IMR-90 (cell line): ENCODE measurements at regions not wholly inside any gene's neighbourhood (a gene's known extent, or its start where the extent isn't known, plus 50 kb on each side); places are given as distances from the start of the nearest gene placed in this dataset.
A peak's percentile ranks its signal among the peaks of the same experiment; 100 is the strongest.

Experiments used
- ATAC-seq: fragments of 200-7000 bp; cut with Tn5 transposase; 2 replicates; pipeline ENCODE4 v1.9.1; 2020; ENCODE audit warnings: low read depth, mild to moderate bottlenecking, moderate library complexity
- BruUV-seq: library from RNA; stranded (reverse); fragments of 400-500 nt; replicated peaks from 2 replicates; lab custom pipeline; 2021; lab: Mats Ljungman, UMichigan
- CTCF ChIA-PET: fragments of 300-600 bp; formaldehyde crosslinking; extraction: SDS; loops from one replicate; lab custom pipeline; 2021; ENCODE audit warnings: antibody characterized with exemption; lab: Yijun Ruan, JAX
- POLR2A ChIA-PET: fragments of 300-600 bp; sonication (Branson Sonifier 250); formaldehyde crosslinking; loops from one replicate; lab custom pipeline; 2022; ENCODE audit warnings: antibody characterized with exemption; ENCODE audit not compliant: unreplicated experiment; lab: Charles Lee
- DNase-seq: peaks from one replicate; pipeline ENCODE4 v3.0.0; 2013
- H2AFZ ChIP-seq: replicated peaks from 2 replicates; pipeline ENCODE3; 2013; ENCODE audit warnings: low read length, mild to moderate bottlenecking; ENCODE audit not compliant: poor library complexity
- H2AK5ac ChIP-seq: 2 replicates; pipeline ENCODE4 v1.6.1; 2013; ENCODE audit warnings: low read depth, low read length, inconsistent platforms
- H2AK9ac ChIP-seq: replicated peaks from 2 replicates; pipeline ENCODE3; 2013; ENCODE audit warnings: mild to moderate bottlenecking, low read depth, low read length, moderate library complexity; ENCODE audit not compliant: poor library complexity
- H2BK120ac ChIP-seq: 2 replicates; pipeline ENCODE4 v1.6.1; 2013; ENCODE audit warnings: low read depth, low read length, inconsistent platforms
- H2BK15ac ChIP-seq: 3 replicates; pipeline ENCODE4 v1.6.1; 2013; ENCODE audit warnings: low read depth, low read length, inconsistent platforms
- H2BK20ac ChIP-seq: 2 replicates; pipeline ENCODE4 v1.6.1; 2013; ENCODE audit warnings: low read depth, mild to moderate bottlenecking, inconsistent platforms, low read length, moderate library complexity
- H2BK5ac ChIP-seq: 2 replicates; pipeline ENCODE4 v1.6.1; 2013; ENCODE audit warnings: mild to moderate bottlenecking, low read depth, low read length, inconsistent platforms; ENCODE audit not compliant: poor library complexity, severe bottlenecking
- H3K14ac ChIP-seq: replicated peaks from 2 replicates; pipeline ENCODE4 v1.6.1; 2013; ENCODE audit warnings: low read depth, low read length, inconsistent platforms
- H3K18ac ChIP-seq: 2 replicates; pipeline ENCODE4 v1.6.1; 2013; ENCODE audit warnings: low read depth, low read length, control low read depth
- H3K23ac ChIP-seq: 2 replicates; pipeline ENCODE4 v1.6.1; 2013; ENCODE audit warnings: low read depth, low read length, inconsistent platforms
- H3K27ac ChIP-seq: 2 replicates; pipeline ENCODE4 v1.5.1; 2013; ENCODE audit warnings: mild to moderate bottlenecking, control low read depth, low read length; ENCODE audit not compliant: insufficient read depth
- H3K27me3 ChIP-seq: 2 replicates; pipeline ENCODE4 v1.6.1; 2013; ENCODE audit warnings: low read length; ENCODE audit not compliant: control insufficient read depth, insufficient read depth
- H3K36me3 ChIP-seq: 2 replicates; pipeline ENCODE4 v1.6.1; 2013; ENCODE audit warnings: low read length, mixed read lengths; ENCODE audit not compliant: control insufficient read depth, insufficient read depth
- H3K4ac ChIP-seq: 2 replicates; pipeline ENCODE4 v1.6.1; 2013; ENCODE audit warnings: low read depth, low read length, inconsistent platforms
- H3K4me1 ChIP-seq: 2 replicates; pipeline ENCODE4 v1.6.1; 2013; ENCODE audit warnings: low read length, mixed read lengths; ENCODE audit not compliant: control insufficient read depth, insufficient read depth
- H3K4me2 ChIP-seq: 2 replicates; pipeline ENCODE4 v1.6.1; 2013; ENCODE audit warnings: low read depth, mild to moderate bottlenecking, control low read depth, low read length, moderate library complexity
- H3K4me3 ChIP-seq: 2 replicates; pipeline ENCODE4 v1.5.1; 2013; ENCODE audit warnings: low read depth, mild to moderate bottlenecking, control low read depth, low read length, moderate library complexity; ENCODE audit not compliant: insufficient read depth
- H3K56ac ChIP-seq: 2 replicates; pipeline ENCODE4 v1.6.1; 2013; ENCODE audit warnings: low read length, inconsistent platforms; ENCODE audit not compliant: insufficient read depth; ENCODE audit errors: extremely low read depth
- H3K79me1 ChIP-seq, 2 experiments: 2 replicates each; pipeline ENCODE4 v1.6.1; 2013; ENCODE audit warnings: low read length in 2 of 2, inconsistent platforms in 1 of 2, low read depth in 1 of 2
- H3K9ac ChIP-seq: 2 replicates; pipeline ENCODE4 v1.6.1; 2013; ENCODE audit warnings: low read depth, low read length, control low read depth
- H3K9me1 ChIP-seq: 2 replicates; pipeline ENCODE4 v1.6.1; 2013; ENCODE audit warnings: low read length, inconsistent platforms; ENCODE audit not compliant: insufficient read depth
- H3K9me3 ChIP-seq: 2 replicates; pipeline ENCODE4 v1.6.1; 2013; ENCODE audit warnings: low read length; ENCODE audit not compliant: control insufficient read depth, insufficient read depth
- H4K20me1 ChIP-seq: 2 replicates; pipeline ENCODE4 v1.6.1; 2013; ENCODE audit warnings: low read length, inconsistent platforms; ENCODE audit not compliant: insufficient read depth
- H4K5ac ChIP-seq: 2 replicates; pipeline ENCODE4 v1.6.1; 2013; ENCODE audit warnings: mild to moderate bottlenecking, low read depth, low read length, control low read depth
- H4K8ac ChIP-seq, 2 experiments: 2 replicates each; pipeline ENCODE4 v1.6.1; 2013; ENCODE audit warnings: low read depth in 2 of 2, low read length in 2 of 2, control low read depth in 1 of 2, inconsistent platforms in 1 of 2
- H4K91ac ChIP-seq: 2 replicates; pipeline ENCODE4 v1.6.1; 2013; ENCODE audit warnings: low read depth, low read length, inconsistent platforms; ENCODE audit not compliant: insufficient read depth
- CEBPB ChIP-seq: IDR thresholded peaks from 2 replicates; pipeline ENCODE4 v1.6.1; 2012; ENCODE audit warnings: low read depth, low read length, improper control_type of control experiment
- CHD1 ChIP-seq: IDR thresholded peaks from 2 replicates; pipeline ENCODE4 v1.6.1; 2012; ENCODE audit warnings: low read depth, low read length, improper control_type of control experiment
- FOS ChIP-seq: fragments of 150-350 bp; IDR thresholded peaks from 2 replicates; pipeline ENCODE4 v1.6.1; 2016; ENCODE audit warnings: low read depth, low read length
- MAZ ChIP-seq: IDR thresholded peaks from 2 replicates; pipeline ENCODE4 v1.6.1; 2012; ENCODE audit warnings: low read depth, mild to moderate bottlenecking, low read length, improper control_type of control experiment, moderate library complexity, borderline replicate concordance
- MXI1 ChIP-seq: IDR thresholded peaks from 2 replicates; pipeline ENCODE4 v1.6.1; 2012; ENCODE audit warnings: low read depth, mild to moderate bottlenecking, low read length, moderate library complexity, borderline replicate concordance
- POLR2A ChIP-seq: IDR thresholded peaks from 2 replicates; pipeline ENCODE4 v1.6.1; 2012; ENCODE audit warnings: mild to moderate bottlenecking, low read depth, low read length
- RAD21 ChIP-seq: IDR thresholded peaks from 2 replicates; pipeline ENCODE4 v1.6.1; 2012; ENCODE audit warnings: low read length, improper control_type of control experiment
- RCOR1 ChIP-seq: IDR thresholded peaks from 2 replicates; pipeline ENCODE4 v1.6.1; 2012; ENCODE audit warnings: mild to moderate bottlenecking, low read length, improper control_type of control experiment; ENCODE audit not compliant: insufficient replicate concordance
- RFX5 ChIP-seq: IDR thresholded peaks from 2 replicates; pipeline ENCODE4 v1.8.0; 2012; ENCODE audit warnings: low read depth, mild to moderate bottlenecking, low read length, moderate library complexity
- SMC3 ChIP-seq: fragments of 150-350 bp; IDR thresholded peaks from 2 replicates; pipeline ENCODE4 v1.6.1; 2016; ENCODE audit warnings: low read depth, mild to moderate bottlenecking, antibody characterized with exemption, low read length, moderate library complexity
- WGBS, 2 experiments: methylation state at CpG; one replicate each; pipeline versions ENCODE4 v1.1.5 to v1.1.7; 2013; ENCODE audit warnings: missing lambda C conversion rate in 2 of 2; ENCODE audit not compliant: insufficient read length in 1 of 2; ENCODE audit errors: extremely low coverage in 2 of 2; 5-methylcytosine and 5-hydroxymethylcytosine counted together
- dilution Hi-C: fragments of 300-500 bp; cut with HindIII; formaldehyde crosslinking; loops from one replicate; pipeline ENCODE4 v1.14.3; 2018; ENCODE audit warnings: low sequenced_read_pairs; ENCODE audit not compliant: unreplicated experiment
- in situ Hi-C: fragments of 300-500 bp; cut with MboI; formaldehyde crosslinking; loops from 3 replicates; pipeline ENCODE4 v1.14.3; 2019; ENCODE audit warnings: low sequenced_read_pairs, inconsistent platforms, mixed read lengths
- intact Hi-C: fragments of 100-400 bp; cut with micrococcal nuclease; formaldehyde crosslinking; loops from 2 replicates; pipeline ENCODE4 v1.10.0; 2022
- TF ChIP-seq, protein P1 (sequence below): conservative IDR thresholded peaks from 2 replicates; pipeline ENCODE4 v1.5.1; 2012; ENCODE audit warnings: mild to moderate bottlenecking, low read depth, low read length, improper control_type of control experiment
- TF ChIP-seq, protein P2 (sequence below): fragments of 150-350 bp; IDR thresholded peaks from 2 replicates; pipeline ENCODE4 v1.6.1; 2016; ENCODE audit warnings: low read depth, mild to moderate bottlenecking, low read length, moderate library complexity, borderline replicate concordance

DNA sequence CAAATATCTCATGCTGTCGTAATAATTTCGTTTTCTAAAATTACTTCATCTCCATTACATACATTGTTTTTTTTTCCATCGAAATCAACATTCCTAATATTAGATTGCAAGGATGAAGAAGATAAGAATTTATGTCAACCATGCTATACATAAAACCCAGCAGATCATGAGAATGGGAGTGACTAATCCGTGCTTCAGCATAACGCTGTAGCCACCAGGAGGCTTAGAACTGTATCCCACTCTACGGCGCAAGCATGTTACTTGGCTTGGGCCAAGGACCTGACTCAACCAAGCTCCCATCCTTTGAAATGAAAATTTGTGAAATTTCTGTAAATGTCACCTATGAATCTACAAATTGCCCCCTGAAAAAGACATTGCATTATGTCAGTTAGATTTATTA is 392.5 kb downstream of the FIGN start:
- in situ Hi-C loops: no loop called here
- CTCF ChIA-PET: interaction anchor here (0.7 kb wide), 1 partner anchor 257 kb away, joined by 3 read pairs; no protein-coding TSS in a partner anchor

More for the DNA sequence above, 392.5 kb downstream of the FIGN start:
- Histone ChIP-seq H2AK9ac (no peak overlapping the region), H3K27me3 (no peaks in the 10 kb centered on the region), H3K4me2 (no peak overlapping the region), H3K4me1 (peaks cover 4% of the 10 kb centered on the region; the same call in 1 of the 2 replicates), H3K14ac (no peak overlapping the region), H4K91ac (no peak overlapping the region), H2BK15ac (no peak overlapping the region), H4K5ac (no peak overlapping the region), H2AK5ac (no peak overlapping the region), H3K79me1 (no peaks in the 10 kb centered on the region), H2BK5ac (no peak overlapping the region), H3K18ac (no peak overlapping the region), H3K36me3 (no peaks in the 10 kb centered on the region), H3K9ac (no peak overlapping the region), H4K8ac (no peak overlapping the region), H3K23ac (no peak overlapping the region), H2BK20ac (no peak overlapping the region), H4K20me1 (no peaks in the 10 kb centered on the region), H3K9me1 (no peaks in the 10 kb centered on the region), H2AFZ (no peak overlapping the region), H3K4ac (no peak overlapping the region), H2BK120ac (no peak overlapping the region), H3K9me3 (no peaks in the 10 kb centered on the region), H3K56ac (no peak overlapping the region), H3K27ac (no peak overlapping the region), H3K4me3 (no peak overlapping the region)
- no TSS peak for BruUV-seq
- ATAC-seq (no peak), DNase-seq (peak; percentile 2)
- WGBS, 2 experiments: 100% methylated on average over 3 of the region's 7 CpGs; no CpG with 5 or more reads in 1 of the 2 experiments
- POLR2A ChIA-PET: no interaction called here
- TF ChIP-seq POLR2A: no peak
- TF ChIP-seq, protein P1, sequence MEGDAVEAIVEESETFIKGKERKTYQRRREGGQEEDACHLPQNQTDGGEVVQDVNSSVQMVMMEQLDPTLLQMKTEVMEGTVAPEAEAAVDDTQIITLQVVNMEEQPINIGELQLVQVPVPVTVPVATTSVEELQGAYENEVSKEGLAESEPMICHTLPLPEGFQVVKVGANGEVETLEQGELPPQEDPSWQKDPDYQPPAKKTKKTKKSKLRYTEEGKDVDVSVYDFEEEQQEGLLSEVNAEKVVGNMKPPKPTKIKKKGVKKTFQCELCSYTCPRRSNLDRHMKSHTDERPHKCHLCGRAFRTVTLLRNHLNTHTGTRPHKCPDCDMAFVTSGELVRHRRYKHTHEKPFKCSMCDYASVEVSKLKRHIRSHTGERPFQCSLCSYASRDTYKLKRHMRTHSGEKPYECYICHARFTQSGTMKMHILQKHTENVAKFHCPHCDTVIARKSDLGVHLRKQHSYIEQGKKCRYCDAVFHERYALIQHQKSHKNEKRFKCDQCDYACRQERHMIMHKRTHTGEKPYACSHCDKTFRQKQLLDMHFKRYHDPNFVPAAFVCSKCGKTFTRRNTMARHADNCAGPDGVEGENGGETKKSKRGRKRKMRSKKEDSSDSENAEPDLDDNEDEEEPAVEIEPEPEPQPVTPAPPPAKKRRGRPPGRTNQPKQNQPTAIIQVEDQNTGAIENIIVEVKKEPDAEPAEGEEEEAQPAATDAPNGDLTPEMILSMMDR: no peak
- TF ChIP-seq, protein P2, sequence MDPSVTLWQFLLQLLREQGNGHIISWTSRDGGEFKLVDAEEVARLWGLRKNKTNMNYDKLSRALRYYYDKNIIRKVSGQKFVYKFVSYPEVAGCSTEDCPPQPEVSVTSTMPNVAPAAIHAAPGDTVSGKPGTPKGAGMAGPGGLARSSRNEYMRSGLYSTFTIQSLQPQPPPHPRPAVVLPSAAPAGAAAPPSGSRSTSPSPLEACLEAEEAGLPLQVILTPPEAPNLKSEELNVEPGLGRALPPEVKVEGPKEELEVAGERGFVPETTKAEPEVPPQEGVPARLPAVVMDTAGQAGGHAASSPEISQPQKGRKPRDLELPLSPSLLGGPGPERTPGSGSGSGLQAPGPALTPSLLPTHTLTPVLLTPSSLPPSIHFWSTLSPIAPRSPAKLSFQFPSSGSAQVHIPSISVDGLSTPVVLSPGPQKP: no peak
- TF ChIP-seq CEBPB: no peak
- no peak for TF ChIP-seq MAZ
- TF ChIP-seq FOS: no peak
- no peak for TF ChIP-seq RCOR1
- no peak for TF ChIP-seq RFX5
- TF ChIP-seq SMC3: no peak
- TF ChIP-seq RAD21: no peak
- no peak for TF ChIP-seq CHD1
- no peak for TF ChIP-seq MXI1
- dilution Hi-C loops (no loop called here), intact Hi-C loops (loop anchor here (10.0 kb wide), 2 partner anchors 321 to 1131 kb away; no protein-coding TSS in a partner anchor)
